GM23338 (cell line): ENCODE measurements at regions not wholly inside any gene's neighbourhood (a gene's known extent, or its start where the extent isn't known, plus 50 kb on each side); places are given as distances from the start of the nearest gene placed in this dataset.

Source experiments
- ATAC-seq: fragments of 200-7000 bp; cut with Tn5 transposase; 3 replicates; pipeline ENCODE4 v1.9.1; 2020
- DNase-seq: peaks from one replicate; pipeline ENCODE4 v3.0.0-alpha.2; 2015; ENCODE audit warnings: low spot score
- H2AFZ ChIP-seq: fragments of 200-600 bp; sonication (generic); 2 replicates; pipeline ENCODE4 v1.8.0; 2016; ENCODE audit warnings: antibody characterized with exemption, mild to moderate bottlenecking, moderate library complexity
- H3F3A ChIP-seq: fragments of 200-600 bp; sonication (generic); replicated peaks from 2 replicates; pipeline ENCODE4 v1.8.0; 2017; ENCODE audit warnings: antibody characterized with exemption, mixed run types, low read depth
- H3K27ac ChIP-seq: fragments of 200-600 bp; sonication (generic); 2 replicates; pipeline ENCODE4 v1.6.1; 2016; ENCODE audit warnings: low read depth
- H3K27me3 ChIP-seq: fragments of 200-600 bp; sonication (generic); 2 replicates; pipeline ENCODE4 v1.8.0; 2016; ENCODE audit warnings: mild to moderate bottlenecking, mixed run types, moderate library complexity; ENCODE audit not compliant: insufficient read depth
- H3K36me3 ChIP-seq: fragments of 200-600 bp; sonication (generic); 2 replicates; pipeline ENCODE4 v1.8.0; 2016; ENCODE audit warnings: mild to moderate bottlenecking; ENCODE audit not compliant: insufficient read depth
- H3K4me1 ChIP-seq: fragments of 200-600 bp; sonication (generic); 2 replicates; pipeline ENCODE4 v1.8.0; 2016; ENCODE audit warnings: mild to moderate bottlenecking, moderate library complexity; ENCODE audit not compliant: insufficient read depth
- H3K4me2 ChIP-seq: fragments of 200-600 bp; sonication (generic); 2 replicates; pipeline ENCODE4 v1.7.1; 2017; ENCODE audit warnings: mixed run types
- H3K4me3 ChIP-seq: fragments of 200-600 bp; sonication (generic); 2 replicates; pipeline ENCODE4 v1.6.1; 2016; ENCODE audit warnings: mixed run types
- H3K79me2 ChIP-seq: fragments of 200-600 bp; sonication (generic); replicated peaks from 2 replicates; pipeline ENCODE4 v1.8.0; 2017; ENCODE audit warnings: mild to moderate bottlenecking; ENCODE audit not compliant: insufficient read depth
- H3K9me2 ChIP-seq: fragments of 200-600 bp; sonication (generic); 2 replicates; pipeline ENCODE4 v1.8.0; 2017; ENCODE audit not compliant: insufficient read depth
- H4K20me1 ChIP-seq: fragments of 200-600 bp; sonication (generic); replicated peaks from 2 replicates; pipeline ENCODE4 v1.8.0; 2017; ENCODE audit warnings: mild to moderate bottlenecking; ENCODE audit not compliant: insufficient read depth
- H3K27ac Mint-ChIP-seq: 2 replicates; pipeline ENCODE4 v1.8.0; 2020; ENCODE audit warnings: inconsistent platforms, mild to moderate bottlenecking, moderate library complexity, mixed read lengths
- H3K27me3 Mint-ChIP-seq: 3 replicates; pipeline ENCODE4 v1.8.0; 2022; ENCODE audit warnings: low read depth, mild to moderate bottlenecking, moderate library complexity, mixed read lengths, inconsistent platforms; ENCODE audit not compliant: insufficient read depth, poor library complexity
- H3K36me3 Mint-ChIP-seq: 3 replicates; pipeline ENCODE4 v1.8.0; 2021; ENCODE audit warnings: low read depth, mild to moderate bottlenecking, inconsistent platforms, moderate library complexity, mixed read lengths
- H3K4me1 Mint-ChIP-seq: 3 replicates; pipeline ENCODE4 v1.8.0; 2020; ENCODE audit warnings: mild to moderate bottlenecking, inconsistent platforms, mixed read lengths
- H3K4me3 Mint-ChIP-seq: 3 replicates; pipeline ENCODE4 v1.8.0; 2021; ENCODE audit warnings: moderate library complexity, mild to moderate bottlenecking, inconsistent platforms, mixed read lengths
- H3K9me3 Mint-ChIP-seq: 3 replicates; pipeline ENCODE4 v1.8.0; 2020; ENCODE audit warnings: moderate library complexity, mild to moderate bottlenecking, inconsistent platforms, mixed read lengths
- CREB1 ChIP-seq: fragments of 250-450 bp; sonication (Bioruptor Pico); IDR thresholded peaks from 2 replicates; pipeline ENCODE4 v1.5.0; 2020; ENCODE audit warnings: low read depth, mild to moderate bottlenecking, moderate library complexity
- CTCF ChIP-seq, 2 experiments: fragments of 200-600 bp in 1 of 2; sonication (generic) in 1 of 2; conservative IDR thresholded peaks; 2 replicates each; pipeline versions ENCODE4 v1.5.1 to v1.6.1; 2016 to 2017; ENCODE audit warnings: antibody characterized with exemption in 2 of 2, low read depth in 2 of 2, mild to moderate bottlenecking in 2 of 2, moderate library complexity in 1 of 2
- ETS1 ChIP-seq: IDR thresholded peaks from 2 replicates; pipeline ENCODE4 v1.6.1; 2016; ENCODE audit warnings: antibody characterized with exemption
- EZH2 ChIP-seq: fragments of 200-600 bp; sonication (generic); IDR thresholded peaks from one replicate; pipeline ENCODE4 v1.8.0; 2017; ENCODE audit warnings: antibody characterized with exemption, mild to moderate bottlenecking, low read depth; ENCODE audit not compliant: unreplicated experiment
- EZH2phosphoT487 ChIP-seq: fragments of 200-600 bp; sonication (generic); IDR thresholded peaks from one replicate; pipeline ENCODE4 v1.8.1; 2018; ENCODE audit warnings: antibody characterized with exemption; ENCODE audit not compliant: unreplicated experiment
- JUNB ChIP-seq: IDR thresholded peaks from one replicate; pipeline ENCODE4 v1.6.1; 2016; ENCODE audit warnings: antibody characterized with exemption; ENCODE audit not compliant: unreplicated experiment
- NANOG ChIP-seq: IDR thresholded peaks from 2 replicates; pipeline ENCODE4 v1.6.1; 2016; ENCODE audit warnings: antibody characterized with exemption, borderline replicate concordance
- REST ChIP-seq: IDR thresholded peaks from one replicate; pipeline ENCODE4 v1.6.1; 2018; ENCODE audit warnings: antibody characterized with exemption; ENCODE audit not compliant: unreplicated experiment
- ZNF114 ChIP-seq: fragments of 250-450 bp; sonication (Bioruptor Pico); IDR thresholded peaks from 2 replicates; pipeline ENCODE4 v1.5.0; 2020; ENCODE audit warnings: mild to moderate bottlenecking, moderate library complexity
- ZNF462 ChIP-seq: fragments of 250-450 bp; sonication (Bioruptor Pico); IDR thresholded peaks from 2 replicates; pipeline ENCODE4 v1.5.0; 2020; ENCODE audit warnings: mild to moderate bottlenecking, moderate library complexity

GRCh38 chr7:85823396-85824080, 636.7 kb upstream of the SEMA3D start (continued):
- TF ChIP-seq REST, result no peak
- no peak for TF ChIP-seq ETS1
- no peak for TF ChIP-seq JUNB
- no peak for TF ChIP-seq NANOG
- no peak for TF ChIP-seq EZH2phosphoT487
- no peak for TF ChIP-seq ZNF114 (CRISPR knock-in tag)

- DNase-seq, result no peak
- Mint-ChIP-seq H3K36me3 (no peaks in the 10 kb centered on the region), H3K4me3 (no peak overlapping the region), H3K27me3 (no peaks in the 10 kb centered on the region), H3K4me1 (no peaks in the 10 kb centered on the region), H3K27ac (no peak overlapping the region), H3K9me3 (peaks cover 8% of the 10 kb centered on the region; the same call in 1 of the 3 replicates)
- Histone ChIP-seq H3K79me2 (no peaks in the 10 kb centered on the region), H3K27ac (no peak overlapping the region), H3K9me2 (no peaks in the 10 kb centered on the region), H3F3A (no peaks in the 10 kb centered on the region), H2AFZ (no peak overlapping the region), H3K4me3 (no peak overlapping the region), H3K27me3 (no peaks in the 10 kb centered on the region), H3K36me3 (no peaks in the 10 kb centered on the region), H3K4me1 (no peaks in the 10 kb centered on the region; the same call in 1 of the 2 replicates), H3K4me2 (no peak overlapping the region), H4K20me1 (no peaks in the 10 kb centered on the region)
- no peak for ATAC-seq
- TF ChIP-seq ETS1, result no peak
- no peak for TF ChIP-seq CTCF (conservative IDR thresholded peaks at IDR 0.05; ENCODE audit: low read depth in 2 of 2)
- TF ChIP-seq EZH2, result no peak
- TF ChIP-seq NANOG, result no peak
- TF ChIP-seq JUNB, result no peak
- TF ChIP-seq ZNF462, result no peak
- TF ChIP-seq ZNF114 (CRISPR knock-in tag), result no peak
- TF ChIP-seq EZH2phosphoT487, result no peak
- no peak for TF ChIP-seq CREB1 (CRISPR knock-in tag)
Observed at GRCh38 chr7:85821926-85822325, 635.1 kb upstream of the SEMA3D start.
